ENCODE measurements at regions not wholly inside any gene's neighbourhood (a gene's known extent, or its start where the extent isn't known, plus 50 kb on each side); places are given as distances from the start of the nearest gene placed in this dataset.

DNA sequence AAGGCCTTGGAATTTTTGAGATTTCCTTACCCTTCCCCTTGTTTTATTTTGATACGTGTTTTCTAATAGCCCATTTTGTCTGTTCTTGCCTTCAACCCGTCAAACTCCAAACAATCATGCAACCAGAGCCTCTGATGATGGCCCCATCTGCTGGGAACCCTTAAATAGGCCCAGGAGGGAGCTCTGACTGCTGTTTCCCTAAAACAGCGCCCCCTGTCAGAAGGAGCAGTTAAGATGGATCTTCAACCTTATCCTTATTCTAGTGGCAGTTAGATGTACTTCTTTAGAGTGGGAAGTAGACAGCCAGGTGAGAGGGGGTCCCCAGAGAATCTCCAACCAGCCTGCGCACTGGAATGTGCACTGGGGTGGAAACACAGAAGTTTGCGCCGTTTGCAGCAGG lies 1031.0 kb upstream of the PCDH9 start:
- DNase-seq = no peak

DNA sequence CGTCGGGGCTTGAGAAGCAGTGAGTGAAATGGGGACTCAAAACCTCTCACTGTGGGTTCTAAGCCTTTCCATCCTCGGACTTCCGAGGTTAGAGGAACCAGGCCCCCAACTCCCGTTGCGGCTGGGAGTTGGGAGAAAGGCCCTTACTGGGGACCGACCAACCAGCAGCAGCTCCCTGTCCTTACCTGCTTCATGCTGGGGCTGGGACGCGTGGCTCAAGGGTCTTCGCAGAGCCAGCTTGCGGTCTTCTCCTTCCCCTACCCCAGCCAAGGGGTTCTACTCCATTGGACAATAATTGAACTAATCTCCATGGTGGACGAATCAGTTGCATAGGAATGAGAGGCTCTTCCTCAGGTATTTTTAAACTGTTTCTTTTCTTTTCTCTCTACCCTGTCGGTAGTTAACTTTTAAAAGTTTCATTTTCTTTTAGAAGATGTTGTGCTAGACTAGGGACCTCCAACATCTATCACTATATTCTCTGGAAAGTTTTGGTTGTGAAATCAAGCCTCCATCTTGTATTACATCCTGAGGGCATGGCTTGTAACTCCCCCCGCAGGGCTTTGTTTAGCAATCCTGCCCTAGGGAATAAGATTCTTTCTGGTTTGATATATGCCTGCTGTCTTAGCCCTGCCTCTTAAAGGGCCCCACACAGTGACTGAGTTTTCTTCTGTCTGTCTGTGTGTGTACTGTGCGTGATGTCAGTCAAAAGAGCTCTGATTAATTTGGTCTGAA lies 1027.1 kb upstream of the PCDH9 start:
- DNase-seq = no peak

DNA sequence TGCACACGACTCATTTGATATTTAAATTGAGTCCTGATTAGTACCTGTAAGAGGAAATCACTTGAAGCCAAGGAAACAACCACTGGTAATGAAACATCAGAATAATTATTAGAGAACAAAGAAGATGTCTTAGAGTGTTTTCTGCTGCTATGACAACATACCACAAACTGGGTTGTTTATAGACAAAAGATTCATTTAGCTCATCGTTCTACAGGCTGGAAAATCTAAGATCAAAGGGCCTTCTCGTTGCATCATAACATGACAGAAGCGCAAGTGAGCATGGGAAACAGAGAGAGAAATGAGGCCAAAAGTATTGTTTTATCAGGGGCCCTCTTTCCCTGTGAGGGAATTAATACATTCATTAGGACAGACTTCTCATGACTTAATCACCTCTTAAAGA lies 1024.0 kb upstream of the PCDH9 start:
- no peak for DNase-seq

DNA sequence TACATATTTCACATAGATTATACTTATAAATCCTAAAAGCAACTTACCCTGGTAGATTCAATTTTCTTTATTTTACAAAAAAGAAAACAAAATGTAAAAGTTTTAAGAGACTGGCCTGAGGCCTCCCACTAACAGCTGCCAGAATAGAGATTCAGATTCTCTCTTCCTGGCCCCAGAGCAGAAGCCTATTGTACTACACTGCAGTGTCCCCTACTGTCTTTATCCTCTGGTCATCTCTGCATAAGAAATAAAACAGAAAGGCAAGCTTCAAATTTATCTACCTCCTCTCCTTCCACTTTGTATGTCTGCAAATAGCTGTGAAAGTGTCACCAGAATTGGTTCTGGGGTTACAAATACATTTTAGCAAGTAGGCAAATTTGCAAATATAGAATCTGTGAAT lies 1004.1 kb upstream of the PCDH9 start:
- DNase-seq = peak; percentile 25

- no peak for DNase-seq
These were observed 1002.4 kb upstream of the PCDH9 start for GRCh38 chr13:68232351-68233130.

DNA sequence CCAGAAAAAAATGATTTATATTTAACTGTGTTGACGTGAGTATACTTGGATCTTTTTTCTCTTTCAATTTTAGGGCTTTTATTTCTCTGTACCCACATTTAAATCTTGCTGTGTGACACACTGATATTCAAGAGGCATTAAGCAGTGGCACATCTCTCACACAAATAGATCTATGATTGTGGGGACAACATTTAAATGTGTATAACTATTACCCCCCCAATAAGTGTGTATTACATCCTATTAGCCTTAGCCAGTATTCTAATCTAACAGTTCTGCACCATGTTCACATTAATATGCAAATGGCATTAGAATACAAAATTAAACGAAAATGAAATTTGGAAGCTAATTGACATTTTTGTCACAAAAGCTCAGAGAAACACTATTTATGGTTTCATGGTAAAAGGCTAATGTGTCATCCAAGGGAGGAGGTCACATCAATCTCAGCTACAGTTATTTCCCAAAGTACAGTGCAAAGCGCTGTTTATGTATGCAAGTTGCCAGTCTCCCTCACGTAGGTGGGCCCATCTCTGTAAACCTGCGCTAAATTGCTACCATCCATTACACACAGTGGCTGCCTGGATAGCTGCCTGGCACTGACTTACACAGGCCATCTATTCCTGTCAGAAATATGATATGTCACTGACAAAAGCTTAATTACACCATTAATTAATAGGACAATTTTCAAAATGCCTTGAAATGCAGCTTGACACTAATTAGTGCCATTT lies 984.7 kb upstream of the PCDH9 start:
- DNase-seq = no peak

GRCh38 chr13:68199271-68199670 lies 969.1 kb upstream of the PCDH9 start:
- no peak for DNase-seq

DNA sequence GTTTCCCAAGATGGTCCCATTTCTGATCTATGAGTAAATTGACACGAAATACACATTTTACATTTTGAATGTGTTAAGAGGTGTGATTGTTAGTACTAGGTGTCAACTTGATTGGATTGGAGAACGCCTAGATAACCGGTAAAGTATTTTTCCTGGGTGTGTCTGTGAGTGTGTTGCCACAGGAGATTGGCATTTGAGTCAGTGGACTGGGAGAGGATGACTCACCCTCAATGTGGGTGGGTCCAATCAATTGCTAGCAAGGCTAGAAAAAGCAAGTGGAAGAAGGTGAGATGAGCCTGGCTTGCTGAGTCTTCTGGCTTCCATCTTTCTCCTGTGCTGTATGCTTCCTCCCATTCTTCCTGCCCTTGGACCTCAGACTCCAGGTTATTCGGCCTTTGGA lies 960.7 kb upstream of the PCDH9 start:
- DNase-seq = no peak

- no peak for DNase-seq
These were observed 955.5 kb upstream of the PCDH9 start for GRCh38 chr13:68185444-68186141.

- DNase-seq = no peak
These were observed 946.3 kb upstream of the PCDH9 start for GRCh38 chr13:68176475-68176874.

GRCh38 chr13:68174893-68175292 lies 944.8 kb upstream of the PCDH9 start:
- DNase-seq = no peak

DNA sequence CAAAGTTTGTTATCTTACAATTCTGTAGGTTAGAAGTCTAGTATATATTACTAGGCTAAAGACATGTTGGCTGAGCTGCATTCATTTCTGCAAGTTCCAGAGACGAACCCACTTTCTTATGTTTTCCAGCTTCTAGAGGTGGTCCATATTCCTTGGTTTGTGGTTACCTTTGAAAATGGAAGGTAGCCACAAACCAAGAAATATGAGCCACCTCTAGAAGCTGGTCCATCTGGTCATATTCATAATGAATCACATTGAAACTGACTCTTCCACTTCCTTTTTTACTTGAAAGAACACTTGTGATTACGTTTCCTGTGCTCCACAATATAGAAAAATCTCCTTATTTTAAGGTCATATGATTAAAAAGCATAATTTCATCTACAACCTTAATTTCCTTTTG lies 943.0 kb upstream of the PCDH9 start:
- no peak for DNase-seq

DNA sequence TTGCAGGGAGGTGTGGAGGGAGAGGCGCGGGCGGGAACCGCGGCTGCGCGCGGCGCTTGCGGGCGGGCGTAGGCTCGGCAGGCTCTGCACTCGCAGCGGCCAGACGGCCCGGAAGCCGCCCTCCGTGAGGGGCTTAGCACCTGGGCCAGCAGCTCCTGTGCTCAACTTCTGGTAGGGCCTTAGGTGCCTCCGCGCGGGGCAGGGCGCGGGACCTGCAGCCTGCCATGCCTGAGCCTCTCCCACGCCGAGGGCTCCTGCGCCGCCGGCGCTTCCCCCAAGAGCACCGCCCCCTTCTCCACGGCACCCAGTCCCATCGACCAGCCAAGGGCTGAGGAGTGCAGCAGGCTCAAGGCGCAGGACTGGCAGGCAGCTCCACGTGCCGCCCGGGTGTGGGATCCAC lies 940.8 kb upstream of the PCDH9 start:
- DNase-seq = no peak

DNA sequence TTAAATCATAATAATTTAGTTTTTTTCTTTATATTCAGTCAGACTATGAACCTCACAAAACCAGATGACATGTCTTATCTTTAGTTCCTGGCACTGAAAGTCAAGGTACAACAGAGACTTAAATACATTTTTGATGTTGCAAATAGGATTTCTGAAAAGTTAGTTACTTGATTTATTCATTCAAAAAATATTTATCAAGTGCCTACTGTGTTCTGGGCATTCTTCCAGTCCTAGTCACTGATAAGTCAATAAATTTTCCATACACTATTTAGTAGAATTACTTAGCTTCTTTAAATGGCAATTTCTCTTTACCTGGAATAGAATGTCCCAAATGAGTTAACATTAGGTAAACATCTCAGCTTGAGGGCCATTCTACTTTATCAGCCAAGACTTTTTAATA lies 938.3 kb upstream of the PCDH9 start:
- DNase-seq = no peak

GRCh38 chr13:68160466-68160865 lies 930.3 kb upstream of the PCDH9 start:
- no peak for DNase-seq

GRCh38 chr13:68152414-68152813 lies 922.3 kb upstream of the PCDH9 start:
- DNase-seq = no peak

- DNase-seq = no peak
These were observed 915.7 kb upstream of the PCDH9 start for GRCh38 chr13:68145852-68146251.

- DNase-seq = no peak
These were observed 898.3 kb upstream of the PCDH9 start for GRCh38 chr13:68128297-68128915.

GRCh38 chr13:68125087-68125480 lies 894.9 kb upstream of the PCDH9 start:
- DNase-seq = no peak

DNA sequence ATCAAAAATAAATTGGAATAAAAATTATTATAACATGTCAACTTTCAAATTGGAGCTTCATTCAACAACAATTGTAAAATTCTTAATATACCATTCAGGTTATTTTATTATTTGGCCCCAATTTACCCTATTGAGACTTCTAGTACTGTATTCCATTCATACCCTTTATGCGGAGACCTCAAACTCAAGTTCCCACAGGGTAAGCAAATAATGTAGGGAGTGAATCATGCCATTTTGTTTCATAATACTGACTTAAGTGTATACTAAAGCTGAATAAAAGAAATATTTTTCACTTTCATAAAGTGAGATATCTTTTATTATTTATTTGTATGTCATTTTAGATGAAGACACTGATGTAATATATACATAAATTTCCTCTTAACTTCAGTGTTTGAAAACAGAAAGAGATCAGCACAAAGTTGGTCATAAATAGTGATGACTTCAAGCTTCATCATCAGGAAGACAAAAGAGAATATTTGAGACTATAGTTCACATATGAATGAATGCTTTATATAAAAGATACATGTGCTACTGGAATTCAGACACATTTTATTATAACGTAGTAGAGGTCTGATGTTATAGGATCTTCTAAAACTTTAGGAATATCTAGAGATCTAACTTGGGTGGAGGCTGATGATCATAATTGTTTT lies 894.4 kb upstream of the PCDH9 start:
- no peak for DNase-seq

DNA sequence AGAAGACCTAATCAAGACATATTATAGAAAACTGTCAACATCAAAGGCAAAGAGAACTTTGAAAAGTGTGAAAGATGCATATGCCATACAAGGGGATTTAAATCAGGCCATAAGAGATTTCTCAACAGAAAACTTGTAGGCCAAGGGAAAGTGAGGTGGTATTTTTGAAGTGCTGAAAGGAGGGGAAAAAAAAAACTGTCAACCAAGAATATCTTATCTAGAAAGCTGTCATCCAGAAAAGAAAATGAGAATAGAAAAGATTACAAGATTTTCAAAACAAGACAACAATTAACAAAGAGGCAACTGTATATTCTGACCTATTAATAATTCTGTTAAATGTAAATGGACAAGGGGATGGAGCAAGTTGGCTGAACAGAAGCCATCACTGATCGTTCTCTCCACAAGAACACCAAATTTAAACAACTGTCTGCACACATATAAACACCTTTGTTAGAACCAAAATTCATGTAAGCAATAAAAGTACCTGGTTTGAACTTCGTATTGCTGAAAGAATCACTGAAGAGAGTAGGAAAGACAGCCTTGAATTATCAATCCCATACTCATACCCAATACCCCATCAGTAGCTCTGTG lies 880.1 kb upstream of the PCDH9 start:
- no peak for DNase-seq

DNA sequence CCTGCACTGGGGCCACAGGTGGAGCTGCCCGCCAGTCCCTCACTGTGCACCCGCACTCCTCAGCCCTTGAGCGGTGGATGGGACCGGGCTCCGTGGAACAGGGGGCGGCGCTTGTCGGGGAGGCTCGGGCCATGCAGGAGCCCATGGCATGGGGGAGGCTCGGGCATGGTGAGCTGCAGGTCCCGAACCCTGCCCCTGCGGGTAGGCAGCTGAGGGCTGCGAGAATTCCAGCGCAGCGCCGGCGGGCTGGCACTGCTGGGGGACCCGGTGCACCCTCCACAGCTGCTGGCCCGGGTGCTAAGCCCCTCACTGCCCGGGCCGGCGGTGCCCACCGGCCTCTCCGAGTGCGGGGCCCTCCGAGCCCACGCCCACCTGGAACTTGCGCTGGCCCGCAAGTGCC lies 877.5 kb upstream of the PCDH9 start:
- DNase-seq = no peak

Measured in right hindlimb (tissue), 1 donor.